COLO668 (cell line): ENCODE measurements at regions not wholly inside any gene's neighbourhood (a gene's known extent, or its start where the extent isn't known, plus 50 kb on each side); places are given as distances from the start of the nearest gene placed in this dataset.
"Not testable (repeated sequence)": the region's sequence is repeated elsewhere in the genome, so short reads cannot be mapped to it uniquely, and the experiment has no call there.

ENCODE experiments used
- DNase-seq: peaks from one replicate; lab custom pipeline; 2025; ENCODE audit not compliant: unreplicated experiment; lab: John Stamatoyannopoulos, UW

DNA sequence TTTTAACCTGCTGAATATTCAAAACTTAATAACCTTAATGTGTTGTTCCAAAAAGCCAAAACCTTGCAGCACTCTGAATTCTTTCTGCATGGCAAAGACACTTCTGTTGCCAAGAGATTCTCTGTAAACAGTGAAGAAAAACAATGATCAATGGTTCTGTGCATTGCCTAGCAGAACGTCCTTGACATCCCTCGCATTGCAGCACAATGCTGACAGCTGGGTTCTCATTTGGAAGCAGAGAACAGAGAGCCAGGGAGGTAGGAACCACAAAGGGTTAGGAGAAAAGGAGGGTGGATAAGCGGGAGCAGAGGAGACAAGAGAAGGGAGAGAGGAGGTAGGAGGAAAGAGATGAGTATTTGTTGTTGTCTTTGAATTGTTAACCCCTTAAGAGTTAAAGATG is 501.1 kb downstream of the NAV3 start:
- DNase-seq: peak; percentile 41

DNA sequence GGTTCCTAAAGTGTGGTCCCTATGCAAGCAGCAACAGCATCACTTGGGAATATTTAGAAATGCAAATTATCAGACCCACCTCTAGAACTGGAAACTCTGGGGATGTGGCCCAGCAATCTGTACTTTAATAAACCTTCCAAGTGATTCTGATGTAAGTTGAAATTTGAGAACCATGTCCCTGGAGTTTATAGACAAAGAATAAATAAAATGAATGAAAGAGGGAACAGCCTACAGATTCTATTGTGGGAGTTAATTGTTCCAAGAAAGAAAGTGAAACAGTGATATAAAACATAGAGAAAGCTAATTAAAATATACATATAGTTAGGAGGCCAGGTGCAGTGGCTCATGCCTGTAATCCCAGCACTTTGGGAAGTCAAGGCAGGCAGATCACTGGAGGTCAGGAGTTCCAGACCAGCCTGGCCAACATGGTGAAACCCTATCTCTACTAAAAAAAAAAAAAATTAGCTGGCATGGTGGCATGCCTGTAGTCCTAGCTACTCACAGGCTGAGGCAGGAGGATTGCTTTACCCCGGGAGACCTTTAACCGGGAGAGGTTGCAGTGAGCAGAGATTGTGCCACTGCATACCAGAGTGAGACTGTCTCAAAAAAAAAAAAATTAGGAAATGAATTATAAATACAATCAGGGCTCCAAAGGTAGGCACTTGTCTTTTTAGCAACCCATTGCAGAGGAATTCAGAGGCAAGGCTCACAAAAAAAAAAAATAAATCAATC is 507.5 kb downstream of the NAV3 start:
- DNase-seq: no peak

DNA sequence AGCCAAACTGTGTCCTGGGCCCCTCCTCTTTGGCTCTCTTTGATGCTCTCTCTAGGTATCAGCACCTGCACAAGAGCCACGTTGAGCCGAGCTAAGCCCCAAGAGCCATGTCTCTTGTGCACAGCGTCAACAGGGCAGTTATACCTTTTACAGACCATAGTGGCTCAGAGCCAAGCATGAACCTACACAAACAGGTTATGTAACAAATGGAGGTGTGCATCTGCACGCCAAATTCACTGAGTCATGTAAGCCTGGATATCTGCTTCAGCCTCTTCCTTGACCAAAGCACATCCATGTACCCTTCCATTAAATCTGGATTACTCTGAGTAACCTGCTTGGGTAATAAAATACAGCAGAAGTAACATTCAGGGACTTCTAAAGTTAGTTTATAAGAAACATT is 509.7 kb downstream of the NAV3 start:
- no peak for DNase-seq

DNA sequence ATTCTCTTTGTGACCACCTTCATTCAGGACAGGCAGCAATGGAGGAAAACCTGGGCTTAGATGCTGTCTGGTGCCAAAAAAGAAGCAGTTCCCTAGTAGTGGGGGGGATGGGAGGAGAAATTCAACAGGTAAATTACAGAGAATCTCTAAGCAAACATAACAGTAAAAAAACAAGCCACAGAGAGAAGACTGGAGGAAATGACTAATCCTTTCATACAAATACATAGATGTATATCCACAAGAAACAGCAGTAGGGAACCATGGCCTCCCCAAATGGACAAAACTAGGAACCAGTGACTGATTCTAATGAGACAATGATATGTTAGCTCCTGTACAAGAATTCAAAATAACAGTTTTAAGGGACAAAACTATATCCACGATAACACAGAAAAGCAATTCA is 513.0 kb downstream of the NAV3 start:
- DNase-seq: no peak

DNA sequence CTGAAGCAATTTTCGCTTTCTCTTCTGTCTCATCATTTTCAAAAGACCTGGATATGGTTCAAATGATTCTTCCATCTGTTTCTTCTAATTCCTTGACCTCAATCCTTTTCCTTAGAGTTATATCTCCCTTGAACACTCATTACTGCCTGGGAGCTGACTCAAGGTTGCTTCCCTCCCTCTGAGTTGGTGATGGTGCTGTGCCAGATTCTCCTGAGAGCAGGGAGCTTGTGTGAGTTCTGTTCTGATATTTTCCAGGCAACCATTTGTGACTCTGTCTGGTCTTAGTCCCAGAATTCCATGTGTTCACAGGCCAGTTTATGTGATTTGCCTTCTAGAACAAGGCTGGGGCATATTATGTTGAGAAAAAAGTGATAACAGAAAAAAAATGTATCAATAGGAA is 505.1 kb upstream of the SYT1 start:
- DNase-seq: no peak

DNA sequence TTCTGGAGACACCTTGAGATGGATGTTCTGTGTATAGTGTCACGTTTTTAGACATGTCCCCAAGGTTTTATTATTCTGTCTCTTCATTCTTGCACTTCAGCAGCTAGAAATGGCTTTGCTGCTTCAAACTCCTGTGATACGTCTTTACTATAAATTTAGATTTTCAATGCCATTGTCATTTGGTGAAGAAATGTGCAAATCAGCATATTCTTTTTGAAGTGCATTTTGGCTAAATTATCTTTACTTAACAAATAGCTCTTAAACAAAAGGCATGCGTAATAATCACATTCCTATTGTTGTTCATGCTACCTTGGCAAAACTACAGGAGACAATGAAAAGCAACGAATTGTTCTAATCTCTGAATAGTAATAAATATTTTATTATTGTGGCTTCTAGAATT is 502.9 kb upstream of the SYT1 start:
- DNase-seq: no peak

DNA sequence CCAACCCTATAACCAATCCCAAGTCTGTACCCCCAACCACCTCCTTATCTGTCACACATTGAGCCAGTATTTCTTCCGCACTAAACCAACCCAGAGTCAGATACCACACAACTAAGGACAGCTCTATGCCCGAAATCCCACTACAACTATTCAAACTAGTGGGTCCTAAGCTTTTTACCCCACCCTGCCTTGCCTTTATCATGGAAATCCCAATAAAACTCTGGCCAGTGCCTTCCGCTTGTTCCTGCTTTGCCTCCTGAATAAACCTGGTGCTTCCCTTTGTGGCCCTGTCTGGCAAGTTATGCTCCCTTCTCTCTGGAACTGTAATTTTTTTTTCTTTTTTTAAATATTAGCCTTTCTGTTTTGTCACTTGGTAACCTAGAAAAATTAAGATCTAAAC is 493.3 kb upstream of the SYT1 start:
- DNase-seq: no peak

DNA sequence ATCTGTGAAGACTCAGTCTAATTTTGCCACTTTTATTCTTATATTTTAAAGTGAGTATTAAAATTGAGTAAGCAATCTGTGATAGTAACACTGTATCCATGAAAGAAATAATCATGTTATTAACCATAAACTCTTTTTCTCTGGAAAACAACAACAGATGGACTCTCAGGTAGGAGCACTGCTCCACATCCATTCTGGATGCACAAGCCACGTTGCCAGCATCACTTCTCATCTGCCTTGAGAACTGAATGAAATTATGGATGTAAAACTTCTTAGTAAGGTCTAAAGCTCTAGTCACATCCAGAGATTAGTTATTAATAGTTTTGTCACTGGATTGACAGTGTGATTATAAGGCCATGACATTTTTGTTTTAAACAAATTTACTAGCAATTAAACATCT is 489.1 kb upstream of the SYT1 start:
- DNase-seq: no peak

DNA sequence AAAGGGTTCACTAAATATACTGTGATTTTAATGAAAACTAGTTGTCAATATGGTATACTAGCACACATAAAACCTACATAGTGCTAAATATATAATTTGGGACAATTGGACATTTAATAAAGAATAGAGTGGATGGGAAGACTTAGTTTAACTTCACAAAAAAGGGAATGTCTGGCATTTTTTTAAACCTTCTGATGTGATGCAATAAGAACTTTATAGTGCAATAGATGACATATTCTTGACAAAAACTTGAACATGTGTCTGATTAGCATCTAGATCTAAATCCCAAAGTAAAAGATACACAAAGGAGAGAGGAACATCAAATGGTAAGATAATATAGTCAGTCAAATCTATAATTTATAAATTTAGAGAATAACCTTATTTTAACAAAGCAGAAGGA is 488.3 kb upstream of the SYT1 start:
- DNase-seq: no peak

DNA sequence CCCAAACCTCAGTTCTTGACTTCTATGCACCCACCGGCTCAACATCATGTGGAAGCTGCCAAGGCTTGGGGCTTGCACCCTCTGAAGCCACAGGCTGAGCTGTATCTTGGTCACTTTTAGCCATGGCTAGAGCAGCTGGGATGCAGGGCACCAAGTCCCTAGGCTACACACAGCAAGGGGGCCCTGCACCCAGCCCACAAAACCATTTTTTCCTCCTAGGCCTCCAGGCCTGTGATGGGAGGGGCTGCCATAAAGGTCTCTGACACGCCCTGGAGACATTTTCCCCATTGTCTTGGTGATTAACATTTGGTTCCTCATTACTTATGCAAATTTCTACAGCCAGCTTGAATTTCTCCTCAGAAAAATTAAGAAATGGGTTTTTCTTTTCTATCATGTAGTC is 485.5 kb upstream of the SYT1 start:
- DNase-seq: not testable (repeated sequence)

DNA sequence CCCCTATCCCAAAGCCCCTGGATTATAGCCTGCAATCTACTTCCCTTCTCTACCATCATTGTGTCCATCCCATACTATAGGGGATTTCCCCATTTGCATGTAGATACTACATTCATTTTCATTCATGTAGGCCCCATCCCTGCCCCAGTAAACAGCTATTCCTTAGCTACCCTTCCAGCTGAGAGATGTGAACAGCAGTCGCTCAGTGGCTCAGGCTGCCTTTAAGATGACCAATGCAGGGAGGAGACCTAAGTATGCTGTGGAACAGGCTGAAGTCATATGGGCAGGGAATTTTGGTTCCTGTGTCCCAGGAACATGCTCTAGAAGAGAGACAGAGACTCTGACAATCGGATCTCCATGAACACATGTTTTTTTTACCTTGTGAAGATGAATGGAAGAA is 481.2 kb upstream of the SYT1 start:
- no peak for DNase-seq

DNA sequence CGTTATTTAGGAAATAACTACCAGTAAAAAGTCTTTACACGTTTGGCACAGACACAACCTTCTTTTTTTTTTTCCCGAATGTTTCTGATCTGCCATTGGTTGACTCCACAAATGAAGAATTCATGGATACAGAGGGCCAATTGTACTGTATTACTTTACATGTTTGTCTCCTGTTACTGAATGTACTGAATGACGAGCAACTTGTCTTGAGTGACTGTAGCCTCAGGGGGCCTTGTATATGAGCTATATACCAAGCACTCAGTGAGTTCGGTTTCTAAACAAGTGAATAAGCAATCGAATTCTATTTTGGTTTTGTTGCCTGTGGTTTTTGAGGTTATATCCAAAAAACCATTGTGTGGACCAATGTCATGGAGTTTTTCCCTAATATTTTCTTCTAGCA is 480.0 kb upstream of the SYT1 start:
- no peak for DNase-seq

DNA sequence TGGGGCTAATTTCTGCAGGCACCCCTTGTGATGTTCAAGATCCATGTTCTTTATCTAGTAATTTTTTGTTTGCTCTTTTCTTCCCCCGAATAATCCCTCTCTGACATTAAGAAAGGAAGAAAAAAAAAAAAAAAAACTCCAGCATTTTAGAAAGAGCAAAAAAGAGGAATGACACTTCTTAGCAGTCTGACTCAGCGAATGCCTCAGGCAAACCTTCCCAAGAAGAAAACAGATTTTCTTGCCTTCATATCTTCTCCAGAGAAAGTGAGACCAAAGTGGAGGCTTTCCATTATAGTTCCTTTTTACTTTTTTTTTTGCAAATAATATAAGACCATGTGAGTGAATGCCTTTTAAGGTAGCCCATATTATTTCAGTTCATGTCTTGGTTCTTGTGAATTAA is 479.0 kb upstream of the SYT1 start:
- no peak for DNase-seq

DNA sequence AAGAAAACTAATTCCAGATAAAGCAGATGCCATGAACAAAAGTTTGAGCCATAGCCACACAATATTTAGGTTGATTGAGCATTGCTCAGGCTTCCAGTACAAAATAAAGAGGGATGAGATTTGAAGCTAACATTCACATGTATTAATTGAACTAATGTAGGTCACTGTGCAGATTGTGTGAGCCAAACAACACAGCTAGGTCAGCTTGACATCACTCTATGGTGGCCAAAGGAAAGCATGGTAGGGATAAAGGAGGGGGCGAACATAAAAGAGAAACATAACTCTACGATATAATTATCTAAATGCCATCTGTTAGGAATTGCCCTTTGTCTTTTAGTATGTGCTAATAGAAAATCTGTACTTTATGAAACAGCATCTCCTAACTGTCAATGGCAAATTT is 477.7 kb upstream of the SYT1 start:
- no peak for DNase-seq

DNA sequence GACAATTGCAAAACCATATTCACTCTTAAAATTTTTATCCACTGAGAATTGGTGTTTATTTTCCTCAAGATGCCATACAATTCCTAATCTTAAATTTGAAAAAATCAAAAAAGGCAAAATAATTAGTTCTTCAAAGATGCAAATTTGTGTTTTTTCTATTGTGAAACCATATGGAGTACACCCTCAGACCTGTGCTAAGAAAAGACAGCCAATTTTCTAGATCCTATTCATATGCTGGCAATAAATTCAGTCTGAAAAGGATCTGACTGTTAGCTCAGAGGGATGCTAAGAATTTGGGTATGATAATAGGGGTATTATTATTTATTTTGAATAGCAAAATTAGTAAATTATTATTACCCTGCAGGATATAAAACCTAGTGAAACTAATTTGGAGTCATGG is 476.9 kb upstream of the SYT1 start:
- DNase-seq: no peak

DNA sequence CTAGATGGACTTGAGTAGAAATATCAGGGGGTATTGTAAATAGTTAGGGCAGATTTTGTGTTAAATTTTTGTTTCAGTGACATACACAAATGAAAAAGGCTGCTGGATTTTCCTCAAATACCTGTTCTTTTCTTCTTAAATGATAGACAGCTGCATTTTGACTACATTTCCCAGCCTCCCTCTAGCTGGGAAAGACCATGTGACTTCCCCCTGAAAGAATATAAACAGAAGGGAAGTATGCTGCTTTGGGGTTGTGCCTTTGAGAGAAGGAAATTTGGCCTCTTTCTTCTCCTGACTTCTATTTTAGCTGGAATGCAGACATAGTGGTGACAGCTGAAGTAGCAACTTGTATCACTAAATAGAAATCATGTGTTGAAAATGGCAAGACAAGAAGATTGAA is 476.1 kb upstream of the SYT1 start:
- no peak for DNase-seq

DNA sequence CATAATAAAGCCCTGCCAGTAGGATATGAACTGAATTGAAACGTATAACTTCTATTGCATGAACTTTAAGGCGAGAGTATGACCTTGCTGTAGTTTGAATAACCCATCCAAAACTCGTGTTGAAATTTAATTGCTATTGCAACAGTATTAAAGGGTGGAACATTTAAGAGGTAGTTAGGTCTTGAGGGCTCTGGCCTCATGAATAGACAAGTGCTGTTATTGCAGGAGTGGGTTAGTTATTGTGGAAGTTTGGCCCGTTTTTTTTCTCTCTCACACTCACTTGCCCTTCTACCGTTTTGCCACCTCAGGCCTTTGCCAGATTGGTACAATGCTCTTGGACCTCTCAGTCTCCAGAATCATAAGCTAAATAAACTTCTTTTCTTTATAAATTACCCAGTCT is 473.7 kb upstream of the SYT1 start:
- DNase-seq: no peak

DNA sequence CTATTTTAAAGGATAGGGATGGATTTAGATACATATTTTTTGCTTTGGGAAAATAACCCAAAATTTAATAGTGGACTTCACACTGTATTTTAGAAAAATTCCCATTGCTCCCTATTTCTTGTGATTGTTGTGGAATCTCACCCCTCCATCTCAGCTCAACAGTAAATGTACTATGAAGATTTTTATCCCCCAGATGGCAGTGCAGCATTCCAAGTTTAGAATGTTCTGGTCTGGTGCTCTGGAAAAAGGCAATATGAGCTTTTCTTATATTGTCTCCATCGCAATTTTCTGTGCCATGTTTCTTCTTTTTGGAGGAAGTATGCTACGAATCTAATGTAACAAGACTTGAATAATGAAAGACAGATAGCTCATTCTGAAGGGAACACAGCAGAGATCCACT is 471.7 kb upstream of the SYT1 start:
- no peak for DNase-seq

DNA sequence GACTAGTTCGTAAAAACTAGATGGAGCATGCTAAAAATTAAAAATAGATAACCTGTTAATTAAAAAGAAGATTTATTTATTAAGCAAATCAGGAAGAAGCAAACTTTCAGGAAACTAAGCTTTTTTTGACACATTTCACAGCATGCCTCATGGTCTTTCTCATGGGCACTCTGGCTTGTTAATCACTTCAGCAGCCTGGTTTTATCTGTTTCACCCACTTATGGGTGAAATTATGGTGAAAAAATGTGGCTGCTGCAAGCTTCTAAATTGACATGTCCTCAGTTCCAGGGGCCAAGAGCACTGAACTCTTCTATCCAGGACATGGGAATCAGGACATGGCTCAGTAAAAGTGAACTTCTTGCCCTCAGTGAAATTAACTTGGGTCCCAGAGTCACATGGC is 468.6 kb upstream of the SYT1 start:
- DNase-seq: no peak

DNA sequence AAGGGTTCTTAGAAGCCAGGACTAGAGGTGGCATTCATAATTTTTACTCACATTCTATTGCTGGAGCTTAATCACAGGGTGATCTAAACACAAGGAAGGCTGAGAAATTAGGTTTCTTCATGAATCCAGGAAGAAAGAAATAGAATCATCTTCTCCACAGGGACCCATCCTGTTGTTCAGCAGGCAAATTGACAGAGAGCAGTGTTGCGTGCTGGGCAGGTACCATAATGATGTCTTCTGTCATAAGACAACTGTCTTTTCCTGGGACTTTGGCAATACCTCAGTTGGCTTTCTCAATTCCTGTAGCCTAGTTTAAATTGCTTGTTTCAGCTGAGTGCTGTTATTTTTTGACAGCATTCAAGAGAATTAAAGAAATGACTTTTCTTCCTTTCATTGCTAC is 468.0 kb upstream of the SYT1 start:
- no peak for DNase-seq

DNA sequence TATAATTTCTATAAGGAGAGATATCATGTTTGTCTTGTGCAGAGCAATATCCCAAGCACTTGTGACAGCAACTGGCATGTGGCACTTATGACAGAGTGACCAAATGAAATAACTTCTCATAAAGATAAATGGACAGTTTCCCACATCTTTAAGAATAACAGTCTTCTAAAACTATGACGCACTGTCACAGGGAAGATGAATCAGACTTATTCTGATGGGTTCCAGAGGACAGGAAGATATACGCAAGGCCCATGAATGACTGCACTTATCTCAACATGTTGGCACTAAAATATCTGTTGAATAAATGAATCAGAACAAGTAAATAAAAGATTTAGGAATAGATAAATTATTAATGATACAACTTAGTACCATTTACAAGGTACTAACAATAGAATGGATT is 465.8 kb upstream of the SYT1 start:
- no peak for DNase-seq

DNA sequence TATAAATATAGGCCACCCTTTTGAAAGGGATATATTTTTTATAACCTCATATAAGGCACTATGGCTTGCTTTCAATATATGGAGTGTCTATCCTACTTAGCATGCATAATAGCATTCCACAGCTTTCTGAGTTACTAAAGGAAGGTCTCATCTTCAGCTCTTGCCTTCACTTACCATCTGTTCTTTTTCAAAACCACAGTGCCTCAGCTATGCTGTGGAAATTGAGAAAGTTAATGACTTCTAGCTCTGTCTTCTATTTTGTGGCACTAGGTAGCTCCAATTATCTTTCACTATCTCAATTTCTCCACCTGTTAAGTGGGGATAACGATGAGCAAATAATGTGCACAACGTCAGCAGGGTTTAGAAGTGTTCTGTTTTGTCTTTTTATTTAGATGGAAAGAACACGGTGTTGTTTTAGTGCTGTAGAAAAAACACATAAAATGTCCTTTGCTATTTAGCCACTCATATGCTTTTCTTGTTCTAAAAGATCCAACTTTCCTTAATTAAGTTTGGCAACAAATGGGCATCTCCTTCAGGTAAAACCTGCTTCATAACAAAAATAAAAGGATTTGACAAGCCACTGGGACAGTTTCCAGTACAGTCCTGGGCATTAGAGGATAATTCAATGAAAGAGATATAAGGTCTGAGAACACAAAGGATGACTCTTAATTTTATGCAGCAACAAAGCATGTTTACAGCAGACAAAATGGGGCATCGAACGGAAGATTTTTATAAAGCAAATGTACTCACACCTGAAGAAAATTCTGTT is 462.0 kb upstream of the SYT1 start:
- DNase-seq: no peak

DNA sequence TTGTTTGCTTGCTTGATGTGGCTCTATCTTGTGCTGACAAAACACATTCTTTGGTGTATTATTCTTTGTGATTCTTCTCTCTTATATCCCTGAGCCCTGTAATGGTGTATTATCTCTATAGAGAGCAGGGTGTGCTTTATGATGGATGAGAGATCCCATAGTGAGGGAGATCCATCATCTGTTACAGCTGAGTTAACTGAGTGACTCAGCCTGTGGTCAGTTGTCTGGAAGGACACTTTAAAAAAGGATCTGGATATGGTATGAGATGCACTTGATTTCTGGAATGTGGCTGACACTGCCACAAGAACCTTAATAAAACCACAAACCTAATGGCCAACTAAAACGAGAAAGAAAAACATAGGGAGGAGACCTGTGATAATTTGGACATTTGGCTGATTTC is 461.4 kb upstream of the SYT1 start:
- DNase-seq: no peak
